H9 (cell line): ENCODE measurements at regions not wholly inside any gene's neighbourhood (a gene's known extent, or its start where the extent isn't known, plus 50 kb on each side); places are given as distances from the start of the nearest gene placed in this dataset.

Experiments used
- DNase-seq: peaks from one replicate; pipeline ENCODE4 v3.0.0-alpha.2; 2017
- H2AFZ ChIP-seq: one replicate; pipeline ENCODE4 v1.6.1; 2013; ENCODE audit warnings: mild to moderate bottlenecking, low read length, control low read depth, moderate library complexity
- H2AK5ac ChIP-seq: 2 replicates; pipeline ENCODE4 v1.6.1; 2013; ENCODE audit warnings: low read length, control low read depth, mixed read lengths; ENCODE audit not compliant: insufficient read length
- H2BK120ac ChIP-seq: one replicate; pipeline ENCODE4 v1.6.1; 2013; ENCODE audit warnings: low read depth, mild to moderate bottlenecking, low read length, control low read depth, inconsistent platforms; ENCODE audit not compliant: poor library complexity, severe bottlenecking
- H2BK12ac ChIP-seq: 2 replicates; pipeline ENCODE4 v1.6.1; 2013; ENCODE audit warnings: low read length, control low read depth, mixed read lengths, low read depth; ENCODE audit not compliant: insufficient read length
- H2BK15ac ChIP-seq: 2 replicates; pipeline ENCODE4 v1.6.1; 2013; ENCODE audit warnings: low read depth, low read length, control low read depth
- H2BK20ac ChIP-seq: one replicate; pipeline ENCODE4 v1.6.1; 2013; ENCODE audit warnings: low read depth, mild to moderate bottlenecking, low read length, control low read depth, inconsistent platforms; ENCODE audit not compliant: poor library complexity, severe bottlenecking
- H2BK5ac ChIP-seq: 2 replicates; pipeline ENCODE4 v1.6.1; 2013; ENCODE audit warnings: low read length, control low read depth, mixed read lengths; ENCODE audit not compliant: insufficient read length
- H3K14ac ChIP-seq: 2 replicates; pipeline ENCODE4 v1.6.1; 2013; ENCODE audit warnings: low read length, control low read depth; ENCODE audit not compliant: insufficient read depth
- H3K18ac ChIP-seq: 2 replicates; pipeline ENCODE4 v1.6.1; 2013; ENCODE audit warnings: low read depth, mild to moderate bottlenecking, mixed read lengths, low read length, control low read depth; ENCODE audit not compliant: insufficient read length
- H3K23ac ChIP-seq: 2 replicates; pipeline ENCODE4 v1.6.1; 2013; ENCODE audit warnings: low read length, control low read depth, mixed read lengths, low read depth; ENCODE audit not compliant: insufficient read length
- H3K23me2 ChIP-seq: 2 replicates; pipeline ENCODE4 v1.6.1; 2013; ENCODE audit warnings: low read depth, mild to moderate bottlenecking, mixed read lengths, low read length, control low read depth; ENCODE audit not compliant: insufficient read length, poor library complexity, severe bottlenecking
- H3K27ac ChIP-seq: 2 replicates; pipeline ENCODE4 v1.5.1; 2013; ENCODE audit warnings: low read length, control low read depth, mixed read lengths, low read depth; ENCODE audit not compliant: insufficient read length
- H3K27me3 ChIP-seq: 2 replicates; pipeline ENCODE4 v1.6.1; 2013; ENCODE audit warnings: low read length, control low read depth, inconsistent platforms; ENCODE audit not compliant: insufficient read depth
- H3K4ac ChIP-seq: 2 replicates; pipeline ENCODE4 v1.6.1; 2013; ENCODE audit warnings: low read depth, mild to moderate bottlenecking, control low read depth, inconsistent platforms, low read length, moderate library complexity
- H3K4me1 ChIP-seq: 2 replicates; pipeline ENCODE4 v1.6.1; 2013; ENCODE audit warnings: low read length, control low read depth, inconsistent platforms; ENCODE audit not compliant: insufficient read depth
- H3K4me2 ChIP-seq: 2 replicates; pipeline ENCODE4 v1.6.1; 2013; ENCODE audit warnings: low read length, control low read depth, mixed read lengths; ENCODE audit not compliant: insufficient read length, insufficient read depth
- H3K56ac ChIP-seq: 2 replicates; pipeline ENCODE4 v1.6.1; 2013; ENCODE audit warnings: low read depth, mild to moderate bottlenecking, mixed read lengths, low read length, control low read depth; ENCODE audit not compliant: insufficient read length
- H3K79me1 ChIP-seq: 2 replicates; pipeline ENCODE4 v1.6.1; 2013; ENCODE audit warnings: low read depth, mild to moderate bottlenecking, moderate library complexity, low read length, control low read depth, inconsistent platforms; ENCODE audit not compliant: insufficient read depth, poor library complexity, severe bottlenecking
- H3K79me2 ChIP-seq: 2 replicates; pipeline ENCODE4 v1.6.1; 2013; ENCODE audit warnings: low read length, control low read depth, inconsistent platforms; ENCODE audit not compliant: insufficient read depth
- H3K9ac ChIP-seq: 2 replicates; pipeline ENCODE4 v1.6.1; 2013; ENCODE audit warnings: low read length, control low read depth, mixed read lengths; ENCODE audit not compliant: insufficient read length; ENCODE audit errors: extremely low read depth
- H3K9me3 ChIP-seq: one replicate; pipeline ENCODE4 v1.6.1; 2013; ENCODE audit warnings: low read depth, low read length, inconsistent platforms; ENCODE audit not compliant: control insufficient read depth
- H3T11ph ChIP-seq: one replicate; pipeline ENCODE4 v1.6.1; 2013; ENCODE audit warnings: mild to moderate bottlenecking, low read length, control low read depth, inconsistent platforms
- H4K20me1 ChIP-seq: one replicate; pipeline ENCODE4 v1.6.1; 2013; ENCODE audit not compliant: control insufficient read depth, insufficient read length, insufficient read depth
- H4K5ac ChIP-seq: 2 replicates; pipeline ENCODE4 v1.6.1; 2013; ENCODE audit warnings: low read depth, mild to moderate bottlenecking, mixed read lengths, low read length, control low read depth; ENCODE audit not compliant: insufficient read length
- H4K8ac ChIP-seq: replicated peaks from 2 replicates; pipeline ENCODE4 v1.6.1; 2013; ENCODE audit warnings: low read length, control low read depth, mixed read lengths, low read depth; ENCODE audit not compliant: insufficient read length
- H4K91ac ChIP-seq: 2 replicates; pipeline ENCODE4 v1.6.1; 2013; ENCODE audit warnings: low read depth, mild to moderate bottlenecking, moderate library complexity, mixed read lengths, low read length, control low read depth; ENCODE audit not compliant: insufficient read length
- H3K27ac Mint-ChIP-seq, 3 experiments: 2 replicates in 2 of 3; 3 replicates in 1 of 3; pipeline ENCODE4 v1.8.0; 2020 to 2021; ENCODE audit warnings: mixed read lengths in 3 of 3, mild to moderate bottlenecking in 1 of 3, moderate library complexity in 1 of 3
- H3K27me3 Mint-ChIP-seq: 2 replicates; pipeline ENCODE4 v1.8.0; 2021; ENCODE audit warnings: low read depth, mild to moderate bottlenecking, moderate library complexity, mixed read lengths
- H3K36me3 Mint-ChIP-seq, 3 experiments: 2 replicates in 2 of 3; 3 replicates in 1 of 3; pipeline ENCODE4 v1.8.0; 2020 to 2021; ENCODE audit warnings: low read depth in 3 of 3, mixed read lengths in 3 of 3; ENCODE audit not compliant: insufficient read depth in 1 of 3
- H3K4me1 Mint-ChIP-seq, 2 experiments: 2 replicates each; pipeline ENCODE4 v1.8.0; 2020; ENCODE audit warnings: mixed read lengths in 2 of 2
- H3K4me3 Mint-ChIP-seq, 2 experiments: 2 replicates in 1 of 2; 3 replicates in 1 of 2; pipeline ENCODE4 v1.8.0; 2020 to 2021; ENCODE audit warnings: mild to moderate bottlenecking in 2 of 2, mixed read lengths in 2 of 2, moderate library complexity in 1 of 2
- H3K9me3 Mint-ChIP-seq, 2 experiments: 2 replicates in 1 of 2; 3 replicates in 1 of 2; pipeline ENCODE4 v1.8.0; 2020; ENCODE audit warnings: mild to moderate bottlenecking in 2 of 2, mixed read lengths in 2 of 2, moderate library complexity in 1 of 2
- WGBS: extraction: QIAGEN DNeasy Blood & Tissue Kit; methylation state at CpG from one replicate; pipeline ENCODE4 v1.1.7; 2013; ENCODE audit warnings: missing lambda C conversion rate, low lambda C conversion rate, mixed read lengths; ENCODE audit not compliant: insufficient read length; ENCODE audit errors: extremely low coverage; 5-methylcytosine and 5-hydroxymethylcytosine counted together
- TF ChIP-seq, protein P1 (sequence below): fragments of 200-600 bp; sonication (generic); conservative IDR thresholded peaks from 3 replicates; pipeline ENCODE4 v1.8.0; 2021; ENCODE audit warnings: antibody characterized with exemption, mild to moderate bottlenecking

DNA sequence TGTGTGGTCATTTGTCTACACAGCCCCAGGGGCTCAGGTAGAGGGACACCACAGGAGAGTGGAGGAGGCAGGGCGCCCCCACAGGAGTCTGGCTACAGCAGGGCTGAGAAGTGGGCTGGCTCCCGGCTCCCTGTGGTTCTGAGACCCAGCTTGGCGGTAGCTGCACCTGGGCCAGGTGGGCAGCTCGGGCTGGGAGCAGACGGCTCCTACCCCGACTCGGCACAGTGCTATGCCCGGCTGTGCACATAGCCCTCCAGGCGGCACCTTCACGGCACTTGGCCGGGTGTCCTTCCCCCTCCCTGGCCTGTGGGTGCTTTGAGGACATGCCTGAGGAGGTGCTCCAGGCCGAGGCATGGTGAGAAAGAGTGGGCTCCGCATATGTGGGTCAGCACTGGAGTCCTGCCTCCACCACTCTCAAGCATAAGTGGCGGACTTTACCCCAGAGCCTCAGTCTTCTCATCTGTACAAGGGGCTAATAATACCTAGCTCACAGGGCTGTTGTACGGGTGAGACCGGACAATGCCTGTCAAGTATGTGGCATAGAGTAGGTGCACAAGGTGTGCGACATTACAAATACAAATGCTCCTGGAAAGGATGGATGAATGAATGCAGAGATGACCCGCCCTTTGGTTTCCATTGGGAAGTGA, 50.1 kb upstream of the JPH3 start:
- WGBS = no CpG with 5 or more reads among the region's 18 CpGs
- H2BK15ac ChIP-seq = no peak overlapping the region
- no peak overlapping the region for H4K91ac ChIP-seq
- no peaks in the 10 kb centered on the region for H3K4me1 ChIP-seq
- no peaks in the 10 kb centered on the region for H3K79me1 ChIP-seq
- no peak overlapping the region for H2AK5ac ChIP-seq
- H4K5ac ChIP-seq = no peak overlapping the region
- no peak overlapping the region for H3K4ac ChIP-seq
- H3K9me3 ChIP-seq = no peaks in the 10 kb centered on the region
- H3K14ac ChIP-seq = no peak overlapping the region; the same call in 1 of the 2 replicates
- Mint-ChIP-seq H3K4me1 (peaks cover 4 to 7% of the 10 kb centered on the region in 2 experiments; a peak in 2 of 4 replicates), H3K27ac (no peak overlapping the region), H3K9me3 (peaks cover 0 to 2% of the 10 kb centered on the region in 2 experiments; a peak in 2 of 5 replicates), H3K27me3 (peaks cover 19% of the 10 kb centered on the region), H3K4me3 (no peak overlapping the region), H3K36me3 (no peaks in the 10 kb centered on the region)
- no peak overlapping the region for H2BK5ac ChIP-seq
- TF ChIP-seq, protein P1, sequence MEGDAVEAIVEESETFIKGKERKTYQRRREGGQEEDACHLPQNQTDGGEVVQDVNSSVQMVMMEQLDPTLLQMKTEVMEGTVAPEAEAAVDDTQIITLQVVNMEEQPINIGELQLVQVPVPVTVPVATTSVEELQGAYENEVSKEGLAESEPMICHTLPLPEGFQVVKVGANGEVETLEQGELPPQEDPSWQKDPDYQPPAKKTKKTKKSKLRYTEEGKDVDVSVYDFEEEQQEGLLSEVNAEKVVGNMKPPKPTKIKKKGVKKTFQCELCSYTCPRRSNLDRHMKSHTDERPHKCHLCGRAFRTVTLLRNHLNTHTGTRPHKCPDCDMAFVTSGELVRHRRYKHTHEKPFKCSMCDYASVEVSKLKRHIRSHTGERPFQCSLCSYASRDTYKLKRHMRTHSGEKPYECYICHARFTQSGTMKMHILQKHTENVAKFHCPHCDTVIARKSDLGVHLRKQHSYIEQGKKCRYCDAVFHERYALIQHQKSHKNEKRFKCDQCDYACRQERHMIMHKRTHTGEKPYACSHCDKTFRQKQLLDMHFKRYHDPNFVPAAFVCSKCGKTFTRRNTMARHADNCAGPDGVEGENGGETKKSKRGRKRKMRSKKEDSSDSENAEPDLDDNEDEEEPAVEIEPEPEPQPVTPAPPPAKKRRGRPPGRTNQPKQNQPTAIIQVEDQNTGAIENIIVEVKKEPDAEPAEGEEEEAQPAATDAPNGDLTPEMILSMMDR = no peak
- H3K56ac ChIP-seq = no peak overlapping the region
- no peak overlapping the region for H3K27ac ChIP-seq
- no peak overlapping the region for H2AFZ ChIP-seq
- H3K23ac ChIP-seq = no peak overlapping the region
- no peaks in the 10 kb centered on the region for H3K27me3 ChIP-seq
- no peak overlapping the region for H3K4me2 ChIP-seq
- H4K8ac ChIP-seq = no peak overlapping the region
- no peaks in the 10 kb centered on the region for H4K20me1 ChIP-seq
- no peak overlapping the region for H2BK20ac ChIP-seq
- no peak overlapping the region for H3K9ac ChIP-seq
- H3K23me2 ChIP-seq = no peaks in the 10 kb centered on the region
- H2BK120ac ChIP-seq = no peak overlapping the region
- no peak overlapping the region for H2BK12ac ChIP-seq
- no peak overlapping the region for H3K18ac ChIP-seq
- no peak for DNase-seq
- no peak overlapping the region for H3T11ph ChIP-seq
- no peaks in the 10 kb centered on the region for H3K79me2 ChIP-seq
